Endothelial cell (in vitro differentiated cells): ENCODE measurements at regions not wholly inside any gene's neighbourhood (a gene's known extent, or its start where the extent isn't known, plus 50 kb on each side); places are given as distances from the start of the nearest gene placed in this dataset.

Experiments used
- DNase-seq: peaks from one replicate; pipeline ENCODE4 v3.0.0; 2021; ENCODE audit warnings: low spot score
- H3K27ac Mint-ChIP-seq: one replicate; pipeline ENCODE4 v1.8.0; 2021; ENCODE audit warnings: mixed read lengths, inconsistent platforms; ENCODE audit not compliant: unreplicated experiment
- H3K27me3 Mint-ChIP-seq: one replicate; pipeline ENCODE4 v1.8.0; 2021; ENCODE audit warnings: mild to moderate bottlenecking, moderate library complexity, mixed read lengths, inconsistent platforms; ENCODE audit not compliant: unreplicated experiment
- H3K36me3 Mint-ChIP-seq: one replicate; pipeline ENCODE4 v1.8.0; 2021; ENCODE audit warnings: mild to moderate bottlenecking, low read depth, mixed read lengths, inconsistent platforms; ENCODE audit not compliant: unreplicated experiment
- H3K4me1 Mint-ChIP-seq: one replicate; pipeline ENCODE4 v1.8.0; 2021; ENCODE audit warnings: mild to moderate bottlenecking, mixed read lengths, inconsistent platforms; ENCODE audit not compliant: unreplicated experiment
- H3K4me3 Mint-ChIP-seq: one replicate; pipeline ENCODE4 v1.8.0; 2021; ENCODE audit warnings: mild to moderate bottlenecking, mixed read lengths, inconsistent platforms; ENCODE audit not compliant: unreplicated experiment
- H3K9me3 Mint-ChIP-seq: one replicate; pipeline ENCODE4 v1.8.0; 2021; ENCODE audit warnings: mixed read lengths, inconsistent platforms; ENCODE audit not compliant: unreplicated experiment
- CTCF ChIP-seq: fragments of 200-600 bp; sonication (generic); IDR thresholded peaks from one replicate; pipeline ENCODE4 v1.5.0; 2021; ENCODE audit warnings: antibody characterized with exemption; ENCODE audit not compliant: unreplicated experiment

- no peak for DNase-seq
- no peaks in the 10 kb centered on the region for H3K9me3 Mint-ChIP-seq
- H3K4me1 Mint-ChIP-seq, result no peaks in the 10 kb centered on the region
Observed at GRCh38 chr14:25430808-25431207, 380.9 kb upstream of the STXBP6 start.

GRCh38 chr14:25412998-25413397 lies 363.1 kb upstream of the STXBP6 start:
- TF ChIP-seq CTCF, result no peak
- H3K9me3 Mint-ChIP-seq, result no peaks in the 10 kb centered on the region
- H3K27ac Mint-ChIP-seq, result no peak overlapping the region
- no peaks in the 10 kb centered on the region for H3K27me3 Mint-ChIP-seq
- H3K4me1 Mint-ChIP-seq, result no peaks in the 10 kb centered on the region
- no peak overlapping the region for H3K4me3 Mint-ChIP-seq
- no peaks in the 10 kb centered on the region for H3K36me3 Mint-ChIP-seq
- no peak for DNase-seq

More at GRCh38 chr14:25430808-25431207, 380.9 kb upstream of the STXBP6 start:
- peaks cover 4% of the 10 kb centered on the region for H3K27me3 Mint-ChIP-seq
- no peak overlapping the region for H3K27ac Mint-ChIP-seq
- no peak for TF ChIP-seq CTCF
- H3K4me3 Mint-ChIP-seq, result no peak overlapping the region
- H3K36me3 Mint-ChIP-seq, result no peaks in the 10 kb centered on the region

DNA sequence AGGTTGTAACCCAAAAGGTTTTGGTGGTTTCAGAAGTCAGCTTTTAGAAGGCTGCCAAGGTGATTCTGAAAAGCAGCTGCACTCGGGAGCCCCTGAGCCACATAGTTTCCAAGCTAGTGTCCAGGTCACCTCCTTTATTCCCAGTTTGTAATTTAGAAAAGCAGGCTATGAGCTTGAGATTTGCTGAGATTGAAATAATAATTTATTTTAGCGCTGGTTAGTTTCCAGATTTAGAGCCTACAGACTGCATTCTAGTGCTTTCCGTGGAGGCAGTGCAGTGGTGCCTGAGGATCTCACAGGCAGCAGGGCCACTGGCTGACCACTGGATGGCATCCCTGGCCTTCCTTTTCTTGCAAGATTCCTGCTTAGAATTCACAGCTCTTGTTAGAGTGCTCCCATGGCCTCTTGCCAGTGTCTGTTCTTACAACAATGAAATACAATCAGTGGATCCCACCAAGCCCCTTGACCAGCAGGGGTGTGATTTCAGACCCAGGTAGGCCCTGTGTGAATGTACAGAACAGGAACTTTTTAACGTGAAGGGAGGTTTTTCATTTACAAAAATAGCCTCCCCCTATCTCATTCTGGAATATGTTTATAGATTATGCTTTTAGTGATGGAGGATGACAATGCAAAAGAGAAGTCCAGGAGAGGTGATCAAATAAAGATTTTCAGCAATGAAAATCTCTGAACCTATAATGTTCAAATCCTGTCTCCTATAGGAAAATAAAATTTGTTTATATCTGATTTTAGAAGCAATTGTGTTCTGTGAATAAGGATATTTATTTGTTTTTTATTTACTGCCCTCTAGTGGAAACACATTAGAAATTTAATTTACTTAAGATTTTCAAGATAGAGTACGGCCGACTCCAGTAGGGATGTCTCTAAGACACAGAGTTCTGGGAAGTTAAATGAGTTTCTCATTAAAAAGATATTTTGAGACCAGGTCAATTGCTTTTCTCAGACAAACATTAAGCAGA lies 362.1 kb upstream of the STXBP6 start:
- peak; percentile 55 for TF ChIP-seq CTCF
- DNase-seq, result peak; percentile 42
- H3K27me3 Mint-ChIP-seq, result no peaks in the 10 kb centered on the region
- H3K27ac Mint-ChIP-seq, result no peak overlapping the region
- no peaks in the 10 kb centered on the region for H3K36me3 Mint-ChIP-seq
- H3K9me3 Mint-ChIP-seq, result no peaks in the 10 kb centered on the region
- H3K4me3 Mint-ChIP-seq, result no peak overlapping the region
- no peaks in the 10 kb centered on the region for H3K4me1 Mint-ChIP-seq

DNA sequence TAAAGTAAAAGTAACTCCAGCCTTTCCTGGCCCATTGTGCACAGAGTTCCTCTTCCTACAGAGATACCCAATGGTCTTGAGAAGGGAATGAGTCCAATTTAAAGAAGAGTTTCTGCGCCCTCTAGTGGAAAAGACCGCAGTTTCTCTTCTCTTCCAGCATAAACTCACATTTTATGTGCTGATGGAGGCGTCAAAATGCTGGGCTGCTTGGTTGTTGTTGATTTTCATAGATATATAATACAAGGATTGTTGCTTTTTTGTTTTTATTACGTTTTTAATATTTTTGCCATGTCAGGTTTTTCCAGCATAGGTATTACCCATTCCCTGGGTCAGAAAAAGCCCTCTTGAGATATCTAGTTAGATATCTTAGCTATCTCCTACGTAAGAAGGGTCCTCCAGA lies 356.9 kb upstream of the STXBP6 start:
- Mint-ChIP-seq H3K27me3 (no peaks in the 10 kb centered on the region), H3K4me3 (no peak overlapping the region), H3K4me1 (peaks cover 2% of the 10 kb centered on the region), H3K9me3 (no peaks in the 10 kb centered on the region), H3K36me3 (no peaks in the 10 kb centered on the region), H3K27ac (no peak overlapping the region)
- peak; percentile 65 for DNase-seq
- TF ChIP-seq CTCF, result peak; percentile 75

- Mint-ChIP-seq H3K9me3 (no peaks in the 10 kb centered on the region), H3K27me3 (no peaks in the 10 kb centered on the region), H3K27ac (no peak overlapping the region)
Observed at GRCh38 chr14:25400607-25401206, 350.8 kb upstream of the STXBP6 start.

More at GRCh38 chr14:25400607-25401206, 350.8 kb upstream of the STXBP6 start:
- peak; percentile 57 for DNase-seq
- TF ChIP-seq CTCF, result peak; percentile 80
- peaks cover under 1% of the 10 kb centered on the region for H3K4me1 Mint-ChIP-seq
- H3K36me3 Mint-ChIP-seq, result no peaks in the 10 kb centered on the region
- H3K4me3 Mint-ChIP-seq, result no peak overlapping the region
